Liver (tissue), 8 donors: ENCODE measurements at regions not wholly inside any gene's neighbourhood (a gene's known extent, or its start where the extent isn't known, plus 50 kb on each side); places are given as distances from the start of the nearest gene placed in this dataset.

Experiments
- DNase-seq: peaks from one replicate; pipeline ENCODE4 v3.0.0-alpha.2; 2017; ENCODE audit warnings: low spot score
- H3K27ac ChIP-seq, 2 donors: one replicate each; pipeline ENCODE4 v1.7.0; 2013; ENCODE audit warnings: inconsistent platforms in 2 of 2, low read length in 2 of 2, control low read depth in 1 of 2, low read depth in 1 of 2, mild to moderate bottlenecking in 1 of 2
- H3K27me3 ChIP-seq, 4 donors: one replicate each; pipeline versions ENCODE4 v1.6.1 to v1.7.0; 2013; ENCODE audit warnings: low read length in 3 of 4, inconsistent platforms in 1 of 4, mild to moderate bottlenecking in 1 of 4, moderate library complexity in 1 of 4; ENCODE audit not compliant: control insufficient read depth in 4 of 4, insufficient read depth in 4 of 4
- H3K36me3 ChIP-seq, 4 donors: one replicate each; pipeline versions ENCODE4 v1.6.1 to v1.7.0; 2013; ENCODE audit warnings: low read length in 3 of 4, mild to moderate bottlenecking in 3 of 4, low read depth in 1 of 4, moderate library complexity in 1 of 4; ENCODE audit not compliant: control insufficient read depth in 4 of 4, insufficient read depth in 3 of 4
- H3K4me1 ChIP-seq, 4 donors: one replicate each; pipeline versions ENCODE4 v1.6.1 to v1.7.0; 2013; ENCODE audit warnings: low read length in 3 of 4, mild to moderate bottlenecking in 3 of 4, moderate library complexity in 1 of 4; ENCODE audit not compliant: control insufficient read depth in 4 of 4, insufficient read depth in 4 of 4
- H3K4me3 ChIP-seq, 3 donors: one replicate each; pipeline versions ENCODE4 v1.6.1 to v1.7.0; 2013; ENCODE audit warnings: low read length in 3 of 3, control low read depth in 1 of 3, low read depth in 1 of 3, mild to moderate bottlenecking in 1 of 3
- H3K9ac ChIP-seq, 2 donors: one replicate each; pipeline ENCODE4 v1.7.0; 2013; ENCODE audit warnings: low read length in 2 of 2, mild to moderate bottlenecking in 2 of 2, moderate library complexity in 2 of 2, control low read depth in 1 of 2, low read depth in 1 of 2
- H3K9me3 ChIP-seq, 4 donors: one replicate each; pipeline versions ENCODE4 v1.6.1 to v1.7.0; 2013; ENCODE audit warnings: low read length in 3 of 4; ENCODE audit not compliant: control insufficient read depth in 4 of 4
- ATF3 ChIP-seq: IDR thresholded peaks from 2 replicates; pipeline ENCODE4 v1.6.1; 2016; ENCODE audit warnings: antibody characterized with exemption
- CTCF ChIP-seq: fragments of 150-350 bp; IDR thresholded peaks from 2 replicates; pipeline ENCODE4 v1.5.1; 2017; ENCODE audit warnings: improper control_type of control experiment, low read depth, low read length; ENCODE audit not compliant: missing input control
- EGR1 ChIP-seq, 2 donors: IDR thresholded peaks; 2 replicates each; pipeline ENCODE4 v1.6.1; 2016 to 2018; ENCODE audit warnings: antibody characterized with exemption in 2 of 2, low read depth in 2 of 2
- FOXA1 ChIP-seq: IDR thresholded peaks from 2 replicates; pipeline ENCODE4 v1.6.1; 2016; ENCODE audit warnings: antibody characterized with exemption
- FOXA2 ChIP-seq: IDR thresholded peaks from 2 replicates; pipeline ENCODE4 v1.6.1; 2016; ENCODE audit warnings: antibody characterized with exemption
- GABPA ChIP-seq, 2 donors: IDR thresholded peaks in 1 of 2; conservative IDR thresholded peaks in 1 of 2; 2 replicates each; pipeline ENCODE4 v1.6.1; 2016; ENCODE audit warnings: antibody characterized with exemption in 2 of 2, mild to moderate bottlenecking in 1 of 2, moderate library complexity in 1 of 2
- HNF4A ChIP-seq, 2 donors: conservative IDR thresholded peaks; 2 replicates each; pipeline ENCODE4 v1.6.1; 2016; ENCODE audit warnings: antibody characterized with exemption in 2 of 2, mild to moderate bottlenecking in 2 of 2
- HNF4G ChIP-seq: IDR thresholded peaks from 2 replicates; pipeline ENCODE4 v1.6.1; 2016; ENCODE audit warnings: antibody characterized with exemption
- JUND ChIP-seq, 2 donors: IDR thresholded peaks; 2 replicates each; pipeline ENCODE4 v1.6.1; 2016; ENCODE audit warnings: antibody characterized with exemption in 2 of 2
- NR2F2 ChIP-seq: IDR thresholded peaks from 2 replicates; pipeline ENCODE4 v1.6.1; 2016; ENCODE audit warnings: antibody characterized with exemption
- RAD21 ChIP-seq, 2 donors: IDR thresholded peaks; 2 replicates each; pipeline ENCODE4 v1.6.1; 2016; ENCODE audit warnings: antibody characterized with exemption in 2 of 2, mild to moderate bottlenecking in 2 of 2
- REST ChIP-seq: IDR thresholded peaks from 2 replicates; pipeline ENCODE4 v1.6.1; 2016; ENCODE audit warnings: antibody characterized with exemption, mild to moderate bottlenecking
- RXRA ChIP-seq, 2 donors: IDR thresholded peaks; 2 replicates each; pipeline ENCODE4 v1.6.1; 2017 to 2018; ENCODE audit warnings: antibody characterized with exemption in 2 of 2, mild to moderate bottlenecking in 1 of 2
- SP1 ChIP-seq: IDR thresholded peaks from 2 replicates; pipeline ENCODE4 v1.6.1; 2018; ENCODE audit warnings: antibody characterized with exemption, mild to moderate bottlenecking
- TAF1 ChIP-seq: conservative IDR thresholded peaks from 2 replicates; pipeline ENCODE4 v1.6.1; 2016; ENCODE audit warnings: antibody characterized with exemption, mild to moderate bottlenecking
- YY1 ChIP-seq: IDR thresholded peaks from 2 replicates; pipeline ENCODE4 v1.6.1; 2016; ENCODE audit warnings: antibody characterized with exemption, mild to moderate bottlenecking
- ZBTB33 ChIP-seq: IDR thresholded peaks from 2 replicates; pipeline ENCODE4 v1.6.1; 2016; ENCODE audit warnings: antibody characterized with exemption
- WGBS: extraction: QIAGEN DNeasy Blood & Tissue Kit; methylation state at CpG from one replicate; pipeline ENCODE4 v1.1.7; 2013; 5-methylcytosine and 5-hydroxymethylcytosine counted together
- donor health status: healthy.
- donor health status: healthy.
- donor health status: healthy.
- donor health status: healthy.
- donor health status: healthy.

GRCh38 chr3:24951180-24951579, 456.5 kb upstream of the THRB start:
- no peak for TF ChIP-seq RAD21 (IDR thresholded peaks at IDR 0.05)
- TF ChIP-seq RXRA (IDR thresholded peaks at IDR 0.05) = no peak
- no peak for TF ChIP-seq ATF3
- no peak for TF ChIP-seq NR2F2
- TF ChIP-seq REST = no peak
- no peak for TF ChIP-seq FOXA2
- TF ChIP-seq ZBTB33 = no peak
- no peak for TF ChIP-seq HNF4G
- no peak for TF ChIP-seq HNF4A (conservative IDR thresholded peaks at IDR 0.05)
- no peak for TF ChIP-seq JUND (IDR thresholded peaks at IDR 0.05)
- TF ChIP-seq EGR1 (IDR thresholded peaks at IDR 0.05; ENCODE audit: low read depth in 2 of 2) = no peak
- no peak for TF ChIP-seq YY1
- no peak for TF ChIP-seq TAF1
- TF ChIP-seq GABPA (IDR thresholded peaks at IDR 0.05 in 1 of 2, conservative IDR thresholded peaks at IDR 0.05 in 1 of 2) = no peak
- TF ChIP-seq FOXA1 = no peak
- no peaks in the 10 kb centered on the region for H3K36me3 ChIP-seq
- H3K4me3 ChIP-seq = no peak overlapping the region
- H3K27ac ChIP-seq = no peak overlapping the region
- H3K9ac ChIP-seq = no peak overlapping the region
- H3K4me1 ChIP-seq = no peaks in the 10 kb centered on the region
- 88% methylated on average over 4 of the region's 4 CpGs for WGBS
- no peaks in the 10 kb centered on the region for H3K27me3 ChIP-seq
- H3K9me3 ChIP-seq = no peaks in the 10 kb centered on the region
- DNase-seq = no peak

GRCh38 chr3:24952388-24952787, 457.7 kb upstream of the THRB start:
- no peak for DNase-seq
- H3K9ac ChIP-seq = no peak overlapping the region
- TF ChIP-seq ZBTB33 = no peak
- TF ChIP-seq RAD21 (IDR thresholded peaks at IDR 0.05) = no peak
- TF ChIP-seq TAF1 = no peak
- TF ChIP-seq CTCF = no peak
- no peak for TF ChIP-seq JUND (IDR thresholded peaks at IDR 0.05)
- no peak for TF ChIP-seq REST
- TF ChIP-seq SP1 = no peak
- no peak for TF ChIP-seq FOXA1
- H3K4me1 ChIP-seq = no peaks in the 10 kb centered on the region
- 55% methylated on average over 6 of the region's 6 CpGs for WGBS
- no peaks in the 10 kb centered on the region for H3K9me3 ChIP-seq
- no peaks in the 10 kb centered on the region for H3K27me3 ChIP-seq
- no peak overlapping the region for H3K4me3 ChIP-seq
- H3K36me3 ChIP-seq = no peaks in the 10 kb centered on the region
- no peak overlapping the region for H3K27ac ChIP-seq
